ENCODE measurements at regions not wholly inside any gene's neighbourhood (a gene's known extent, or its start where the extent isn't known, plus 50 kb on each side); places are given as distances from the start of the nearest gene placed in this dataset.
"Not testable (repeated sequence)": the region's sequence is repeated elsewhere in the genome, so short reads cannot be mapped to it uniquely, and the experiment has no call there.

GRCh38 chr9:78668148-78668832 lies 371.4 kb downstream of the PSAT1 start:
- no peak for DNase-seq

GRCh38 chr9:78669591-78669990 lies 372.7 kb downstream of the PSAT1 start:
- no peak for DNase-seq

GRCh38 chr9:78671785-78672184 lies 374.9 kb downstream of the PSAT1 start:
- no peak for DNase-seq

GRCh38 chr9:78674874-78675273 lies 377.9 kb downstream of the PSAT1 start:
- DNase-seq: no peak

GRCh38 chr9:78676009-78676408 lies 379.1 kb downstream of the PSAT1 start:
- DNase-seq: no peak

GRCh38 chr9:78676623-78677022 lies 379.7 kb downstream of the PSAT1 start:
- DNase-seq: no peak

- DNase-seq: no peak
Observed at GRCh38 chr9:78677326-78677725, 380.4 kb downstream of the PSAT1 start.

- DNase-seq: no peak
Observed at GRCh38 chr9:78678877-78679276, 382.0 kb downstream of the PSAT1 start.

- DNase-seq: no peak
Observed at GRCh38 chr9:78680196-78680595, 383.3 kb downstream of the PSAT1 start.

- no peak for DNase-seq
Observed at GRCh38 chr9:78682216-78682615, 385.3 kb downstream of the PSAT1 start.

- DNase-seq: no peak
Observed at GRCh38 chr9:78685471-78685870, 388.5 kb downstream of the PSAT1 start.

- DNase-seq: no peak
Observed at GRCh38 chr9:78688796-78689195, 391.9 kb downstream of the PSAT1 start.

- DNase-seq: peak in 2 of 58 donors; percentile 1 to 4
Observed at GRCh38 chr9:78691542-78691941, 394.6 kb downstream of the PSAT1 start.

- no peak for DNase-seq
Observed at GRCh38 chr9:78692871-78693270, 395.9 kb downstream of the PSAT1 start.

GRCh38 chr9:78694974-78695373 lies 398.0 kb downstream of the PSAT1 start:
- peak in 1 of 58 donors; percentile 13 for DNase-seq

GRCh38 chr9:78695519-78695918 lies 398.6 kb downstream of the PSAT1 start:
- DNase-seq: peak in 1 of 58 donors; percentile 15

GRCh38 chr9:78697618-78698017 lies 400.7 kb downstream of the PSAT1 start:
- DNase-seq: no peak

GRCh38 chr9:78698371-78698770 lies 401.4 kb downstream of the PSAT1 start:
- DNase-seq: no peak

GRCh38 chr9:78699217-78699616 lies 402.3 kb downstream of the PSAT1 start:
- not testable (repeated sequence) for DNase-seq

- not testable (repeated sequence) for DNase-seq
Observed at GRCh38 chr9:78704153-78704552, 407.2 kb downstream of the PSAT1 start.

GRCh38 chr9:78707080-78707479 lies 410.2 kb downstream of the PSAT1 start:
- no peak for DNase-seq

- DNase-seq: no peak
Observed at GRCh38 chr9:78707481-78707991, 410.6 kb downstream of the PSAT1 start.

- no peak for DNase-seq
Observed at GRCh38 chr9:78712903-78713613, 416.1 kb downstream of the PSAT1 start.

Data from anterior cingulate cortex (tissue), 58 donors.